ENCODE measurements at regions not wholly inside any gene's neighbourhood (a gene's known extent, or its start where the extent isn't known, plus 50 kb on each side); places are given as distances from the start of the nearest gene placed in this dataset.

DNA sequence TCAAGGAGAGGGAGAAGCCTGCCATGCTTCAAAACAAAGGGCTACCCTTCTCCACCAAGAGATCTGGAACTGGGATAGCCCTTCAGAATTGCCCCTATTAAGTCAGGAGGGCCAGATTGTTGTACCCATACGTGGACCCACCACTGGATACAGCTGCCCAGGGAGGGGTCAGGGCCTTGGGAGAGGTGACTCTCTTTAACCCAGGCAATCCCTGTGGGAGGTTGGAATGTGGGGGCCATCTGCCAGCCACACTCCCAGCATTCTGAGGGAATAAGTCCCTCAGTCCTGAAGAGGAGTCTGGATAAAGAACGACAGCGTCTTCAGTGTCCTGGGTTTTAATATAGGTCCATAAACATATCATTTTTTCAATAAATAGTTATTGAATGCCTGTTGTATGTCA, 588.2 kb upstream of the TENM4 start:
- no peaks in the 10 kb centered on the region for H3K27me3 Mint-ChIP-seq
- peaks cover 2 to 20% (median 6%) of the 10 kb centered on the region in 9 donors for H3K9me3 Mint-ChIP-seq
- H3K36me3 Mint-ChIP-seq, result no peaks in the 10 kb centered on the region
- H3K27ac Mint-ChIP-seq, result no peak overlapping the region
- H3K4me3 Mint-ChIP-seq, result no peak overlapping the region
- ATAC-seq (no peak), DNase-seq (no peak)
- POLR2A ChIA-PET, result no interaction called here
- H3K4me1 Mint-ChIP-seq, result no peaks in the 10 kb centered on the region

DNA sequence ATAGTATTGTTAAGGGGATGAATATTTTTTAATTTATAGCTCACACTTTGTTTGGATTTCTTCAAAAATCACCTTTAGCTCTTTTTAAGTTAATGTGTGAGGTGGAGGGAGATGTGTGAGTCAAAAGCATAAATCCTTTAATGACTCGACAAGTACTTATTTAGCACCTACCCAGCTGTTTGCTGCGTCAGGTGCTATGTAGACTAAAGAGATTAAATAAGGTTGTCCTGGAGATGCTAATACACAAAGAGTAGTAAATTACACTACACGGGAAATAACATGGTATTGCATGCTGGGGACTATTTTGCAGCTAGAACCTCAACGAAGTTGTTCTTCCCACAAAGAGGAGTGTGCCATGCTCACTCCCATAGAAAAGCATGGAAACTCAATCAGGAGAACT, 583.3 kb upstream of the TENM4 start:
- Mint-ChIP-seq H3K27ac (no peak overlapping the region), H3K4me1 (no peaks in the 10 kb centered on the region), H3K36me3 (no peaks in the 10 kb centered on the region), H3K4me3 (no peak overlapping the region), H3K27me3 (no peaks in the 10 kb centered on the region), H3K9me3 (peaks cover 2 to 21% (median 6%) of the 10 kb centered on the region in 9 donors)
- POLR2A ChIA-PET, result no interaction called here
- DNase-seq (no peak), ATAC-seq (no peak)

DNA sequence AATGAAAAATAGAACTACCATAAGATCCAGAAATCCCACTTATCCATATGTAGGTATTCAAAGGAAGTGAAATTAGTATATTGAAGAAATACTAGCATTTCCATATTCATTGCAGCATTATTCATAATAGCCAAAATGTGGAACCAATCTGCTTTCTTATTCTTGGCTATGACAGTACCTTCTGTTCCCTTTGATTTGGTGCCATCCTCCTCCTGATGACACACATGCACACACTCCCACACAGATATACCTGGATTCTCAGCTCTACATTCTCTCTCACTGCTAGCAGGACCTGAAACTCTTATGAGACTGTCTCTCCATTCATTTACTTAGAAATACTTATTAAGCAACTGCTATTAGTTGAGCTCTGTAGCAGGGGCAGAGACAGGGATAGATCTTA, 582.6 kb upstream of the TENM4 start:
- Mint-ChIP-seq H3K4me1 (no peaks in the 10 kb centered on the region), H3K4me3 (no peak overlapping the region), H3K27ac (no peak overlapping the region), H3K9me3 (peaks cover 2 to 21% (median 6%) of the 10 kb centered on the region in 9 donors), H3K27me3 (no peaks in the 10 kb centered on the region), H3K36me3 (no peaks in the 10 kb centered on the region)
- POLR2A ChIA-PET, result no interaction called here
- ATAC-seq (no peak), DNase-seq (no peak)

DNA sequence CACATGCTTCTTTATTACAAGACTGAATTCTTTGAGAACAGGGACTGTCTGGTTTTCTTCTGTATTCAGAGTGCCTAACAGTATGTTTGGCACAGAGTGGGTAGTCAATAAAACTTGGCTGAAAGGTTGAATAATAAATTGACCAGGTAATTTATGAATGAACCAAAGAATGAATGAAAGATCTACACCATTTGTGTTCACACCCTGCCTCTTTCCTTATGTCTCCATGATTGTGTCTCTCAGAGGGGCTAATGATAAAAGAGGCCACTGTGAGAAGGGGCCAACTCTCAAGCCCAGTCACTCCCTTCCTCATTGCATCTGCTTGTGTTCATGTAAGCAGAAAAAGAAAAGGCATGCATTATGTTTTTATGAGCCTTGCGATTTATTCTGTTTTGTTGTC, 569.7 kb upstream of the TENM4 start:
- peaks cover 0 to 5% (median 0%) of the 10 kb centered on the region in 9 donors for H3K9me3 Mint-ChIP-seq
- no peak for DNase-seq
- H3K27ac Mint-ChIP-seq, result no peak overlapping the region
- POLR2A ChIA-PET, result no interaction called here
- H3K4me1 Mint-ChIP-seq, result no peaks in the 10 kb centered on the region
- ATAC-seq, result no peak
- no peak overlapping the region for H3K4me3 Mint-ChIP-seq
- no peaks in the 10 kb centered on the region for H3K27me3 Mint-ChIP-seq
- H3K36me3 Mint-ChIP-seq, result no peaks in the 10 kb centered on the region

DNA sequence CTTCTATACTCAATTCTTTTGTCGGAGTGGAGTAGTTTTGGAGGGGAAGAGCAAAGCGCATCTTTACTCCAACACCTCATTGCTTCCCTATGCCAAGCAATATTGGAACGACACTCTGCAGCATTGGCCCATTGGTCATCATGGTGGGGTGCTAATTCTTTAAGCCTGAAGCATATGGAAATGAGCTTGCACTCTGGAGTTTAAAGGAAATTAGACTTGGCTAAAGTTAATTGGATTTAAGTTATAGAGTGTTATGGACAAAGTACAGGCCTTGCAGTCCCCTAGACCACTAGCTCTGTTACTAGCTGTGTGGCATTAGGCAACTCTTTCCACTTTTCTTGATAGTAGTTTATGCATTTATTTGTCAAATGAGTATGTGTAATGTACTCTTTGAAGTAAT, 568.3 kb upstream of the TENM4 start:
- peaks cover 0 to 13% (median 2%) of the 10 kb centered on the region in 9 donors for H3K9me3 Mint-ChIP-seq
- H3K4me1 Mint-ChIP-seq, result no peaks in the 10 kb centered on the region
- no peaks in the 10 kb centered on the region for H3K36me3 Mint-ChIP-seq
- ATAC-seq (no peak), DNase-seq (no peak)
- no peak overlapping the region for H3K4me3 Mint-ChIP-seq
- H3K27ac Mint-ChIP-seq, result no peak overlapping the region
- no peaks in the 10 kb centered on the region for H3K27me3 Mint-ChIP-seq
- POLR2A ChIA-PET, result no interaction called here

DNA sequence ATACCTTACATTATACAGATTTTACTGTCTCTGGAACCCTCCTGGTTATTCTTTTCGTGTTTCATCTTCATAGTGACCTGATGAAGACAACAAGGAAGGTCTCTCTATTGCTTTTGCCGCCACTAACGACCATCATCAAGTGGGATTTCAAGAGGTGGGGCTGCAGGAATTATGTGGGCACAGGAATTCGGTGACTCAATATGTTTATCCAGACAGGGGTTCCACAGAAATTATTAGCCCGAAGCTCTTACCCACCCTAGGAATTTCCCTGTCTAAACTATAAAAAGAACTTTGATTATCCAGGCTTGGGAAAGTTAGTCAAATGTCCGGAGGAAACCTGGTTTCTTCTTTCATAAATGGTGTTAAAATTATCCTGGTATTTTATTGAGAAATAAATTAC, 566.8 kb upstream of the TENM4 start:
- Mint-ChIP-seq H3K9me3 (peaks cover 0 to 13% (median 3%) of the 10 kb centered on the region in 9 donors), H3K27me3 (no peaks in the 10 kb centered on the region), H3K36me3 (no peaks in the 10 kb centered on the region), H3K4me1 (no peaks in the 10 kb centered on the region), H3K4me3 (no peak overlapping the region), H3K27ac (no peak overlapping the region)
- DNase-seq (no peak), ATAC-seq (no peak)
- POLR2A ChIA-PET, result no interaction called here

DNA sequence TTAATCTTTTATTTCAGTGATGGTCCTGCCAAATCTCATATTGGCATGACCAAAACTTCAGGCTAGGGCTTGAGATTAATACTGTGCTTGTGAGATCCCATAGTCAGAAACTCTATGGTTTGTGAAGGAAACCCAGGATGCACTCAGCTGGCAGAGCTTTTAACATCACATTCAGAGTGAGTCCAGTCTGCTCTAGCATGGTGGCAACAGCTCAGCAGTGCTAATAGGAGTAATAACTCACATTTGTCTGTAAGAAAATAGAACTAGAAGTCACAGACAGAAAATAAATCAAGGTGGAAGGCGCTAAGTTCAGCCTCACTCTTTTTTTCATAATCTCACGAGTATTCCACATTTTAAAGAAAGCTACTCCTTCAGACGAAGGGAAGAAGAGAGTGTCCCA, 549.3 kb upstream of the TENM4 start:
- POLR2A ChIA-PET, result no interaction called here
- DNase-seq, result no peak
- H3K36me3 Mint-ChIP-seq, result no peaks in the 10 kb centered on the region
- peaks cover 0 to 8% (median 4%) of the 10 kb centered on the region in 9 donors for H3K9me3 Mint-ChIP-seq
- H3K27me3 Mint-ChIP-seq, result no peaks in the 10 kb centered on the region
- no peak overlapping the region for H3K4me3 Mint-ChIP-seq
- no peak for ATAC-seq
- H3K27ac Mint-ChIP-seq, result no peak overlapping the region
- no peaks in the 10 kb centered on the region for H3K4me1 Mint-ChIP-seq

DNA sequence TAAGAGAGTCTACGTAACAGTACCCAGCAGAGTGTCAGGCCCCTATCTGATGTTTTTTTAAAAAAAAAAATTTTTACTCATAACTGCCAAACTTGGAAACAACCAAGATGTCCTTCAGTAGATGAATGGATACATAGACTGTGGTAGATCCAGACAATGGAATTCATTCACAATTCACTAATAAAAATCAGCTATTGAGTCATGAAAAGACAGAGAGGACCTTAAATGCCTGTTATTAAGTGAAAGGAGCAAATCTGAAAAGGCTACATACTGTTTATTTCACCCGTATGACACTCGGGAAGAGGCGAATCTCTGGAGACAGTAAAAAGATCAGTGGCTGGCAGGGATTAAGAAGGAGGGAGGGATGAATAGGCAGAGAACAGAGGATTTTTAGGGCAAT, 541.4 kb upstream of the TENM4 start:
- Mint-ChIP-seq H3K27me3 (no peaks in the 10 kb centered on the region), H3K4me1 (no peaks in the 10 kb centered on the region), H3K9me3 (peaks cover 0 to 32% (median 6%) of the 10 kb centered on the region in 9 donors), H3K36me3 (no peaks in the 10 kb centered on the region), H3K27ac (no peak overlapping the region), H3K4me3 (no peak overlapping the region)
- ATAC-seq, result no peak
- DNase-seq, result no peak
- POLR2A ChIA-PET, result no interaction called here

DNA sequence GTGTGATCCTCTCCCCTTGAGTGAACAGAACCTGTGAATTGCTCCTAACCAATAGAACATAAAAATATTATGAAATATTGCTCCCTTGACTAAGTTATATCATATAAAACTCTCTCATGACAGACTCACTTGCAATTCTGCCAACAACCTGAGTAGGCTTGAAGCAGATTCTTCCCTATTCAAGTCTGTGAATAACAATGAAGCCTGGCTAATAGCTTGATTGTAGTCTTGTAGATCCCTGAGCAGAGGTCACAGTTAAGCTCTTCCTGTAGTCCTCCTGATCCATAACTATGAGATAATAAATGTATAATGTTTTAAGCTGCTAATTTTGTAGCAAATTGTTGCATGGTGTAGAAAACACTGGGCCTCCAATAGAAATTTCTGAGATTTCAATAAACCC, 540.1 kb upstream of the TENM4 start:
- Mint-ChIP-seq H3K27me3 (no peaks in the 10 kb centered on the region), H3K4me1 (no peaks in the 10 kb centered on the region)

DNA sequence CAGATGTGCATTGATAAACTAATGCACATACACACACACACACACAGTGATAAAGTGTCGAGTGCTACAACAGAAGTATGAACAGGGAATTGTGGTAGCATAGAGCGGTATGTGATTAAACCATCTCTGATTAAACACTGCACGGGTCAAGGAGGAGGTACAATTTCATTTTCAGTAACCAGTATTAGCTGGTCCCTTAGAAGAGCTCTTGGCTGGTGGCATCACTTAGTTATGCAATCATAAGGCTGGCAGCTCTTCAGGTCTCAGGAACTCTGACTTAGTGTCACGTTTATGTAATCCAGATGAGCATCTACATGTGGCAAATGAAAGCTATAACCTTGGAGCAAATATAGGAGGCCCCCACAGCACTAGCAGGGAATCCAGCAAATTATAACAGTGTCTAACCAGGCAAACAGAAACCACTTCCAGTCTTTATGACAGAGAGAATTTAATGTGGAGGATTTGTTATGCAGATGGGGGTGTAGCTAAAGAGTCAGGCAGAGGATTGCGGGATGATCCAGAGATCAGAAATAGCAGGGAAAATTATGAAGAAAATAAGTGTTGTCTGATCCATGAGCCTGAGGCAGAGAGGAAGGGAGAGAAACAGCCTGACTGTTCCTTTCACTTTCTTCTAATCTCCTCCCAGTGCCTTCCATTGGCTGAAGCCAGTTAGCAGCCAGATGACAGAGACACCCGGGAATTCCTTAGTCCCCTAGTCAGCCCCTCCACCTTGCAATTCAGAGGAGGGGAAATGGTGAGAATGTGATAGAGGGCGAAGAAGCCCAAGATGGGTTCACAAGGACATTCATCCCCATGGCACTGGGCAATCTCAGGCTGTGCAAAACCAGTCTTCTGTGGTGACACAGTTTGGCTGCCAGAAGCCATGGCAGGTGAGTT, 533.1 kb upstream of the TENM4 start:
- POLR2A ChIA-PET, result no interaction called here
- Mint-ChIP-seq H3K9me3 (peaks cover 0 to 8% (median 0%) of the 10 kb centered on the region in 9 donors), H3K36me3 (no peaks in the 10 kb centered on the region)

More for the DNA sequence above, 540.1 kb upstream of the TENM4 start:
- POLR2A ChIA-PET, result no interaction called here
- ATAC-seq (no peak), DNase-seq (no peak)
- Mint-ChIP-seq H3K36me3 (no peaks in the 10 kb centered on the region), H3K27ac (no peak overlapping the region), H3K4me3 (no peak overlapping the region), H3K9me3 (peaks cover 0 to 32% (median 4%) of the 10 kb centered on the region in 9 donors)

DNA sequence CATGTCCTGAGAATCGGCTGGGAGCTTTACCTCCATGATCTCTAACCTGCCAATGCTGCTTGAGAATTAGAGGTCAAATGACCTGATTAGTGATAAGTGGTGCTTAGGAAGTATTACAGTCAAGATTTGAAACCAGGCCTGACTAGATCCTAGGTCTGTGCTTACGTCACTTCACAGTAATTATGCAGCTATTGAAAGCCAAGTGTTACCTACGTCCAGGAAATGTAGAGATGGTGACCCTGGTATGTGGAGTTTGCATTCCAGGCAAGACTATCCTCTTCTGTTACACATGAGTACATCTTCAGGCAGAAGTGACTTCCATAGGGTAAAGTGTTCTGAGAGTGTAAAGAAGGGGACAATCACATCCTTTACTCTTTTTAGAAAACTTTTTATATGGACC, 530.4 kb upstream of the TENM4 start:
- Mint-ChIP-seq H3K4me1 (no peaks in the 10 kb centered on the region), H3K27me3 (no peaks in the 10 kb centered on the region), H3K36me3 (no peaks in the 10 kb centered on the region), H3K27ac (no peak overlapping the region), H3K9me3 (peaks cover 0 to 9% (median 2%) of the 10 kb centered on the region in 9 donors), H3K4me3 (no peak overlapping the region)
- POLR2A ChIA-PET, result no interaction called here
- ATAC-seq (no peak), DNase-seq (no peak)

More for the DNA sequence above, 533.1 kb upstream of the TENM4 start:
- ATAC-seq (no peak), DNase-seq (no peak)
- no peaks in the 10 kb centered on the region for H3K27me3 Mint-ChIP-seq
- H3K4me3 Mint-ChIP-seq, result no peak overlapping the region
- H3K27ac Mint-ChIP-seq, result no peak overlapping the region
- no peaks in the 10 kb centered on the region for H3K4me1 Mint-ChIP-seq

DNA sequence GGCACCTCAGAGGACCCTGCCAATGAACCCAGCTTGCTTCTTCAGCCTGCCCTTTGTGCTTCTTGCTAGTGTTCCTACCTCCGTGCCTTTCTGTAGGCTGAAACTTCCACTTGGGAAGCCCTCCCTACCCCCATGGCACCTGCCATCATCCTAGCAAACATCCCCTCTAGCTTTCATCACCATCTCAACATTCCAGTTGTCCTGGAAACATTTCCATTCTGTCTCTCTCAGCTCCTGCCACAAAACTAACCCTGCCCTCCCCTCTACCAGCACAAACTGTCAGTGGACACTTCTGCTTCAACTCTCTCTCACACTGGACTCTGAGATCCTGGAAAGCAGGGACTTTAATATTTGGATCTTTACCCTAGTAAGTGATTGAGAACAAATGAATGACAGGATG, 525.8 kb upstream of the TENM4 start:
- Mint-ChIP-seq H3K4me1 (no peaks in the 10 kb centered on the region), H3K4me3 (no peak overlapping the region), H3K9me3 (peaks cover 0 to 17% (median 2%) of the 10 kb centered on the region in 9 donors), H3K27me3 (no peaks in the 10 kb centered on the region), H3K36me3 (no peaks in the 10 kb centered on the region), H3K27ac (no peak overlapping the region)
- no peak for ATAC-seq
- POLR2A ChIA-PET, result no interaction called here
- no peak for DNase-seq

DNA sequence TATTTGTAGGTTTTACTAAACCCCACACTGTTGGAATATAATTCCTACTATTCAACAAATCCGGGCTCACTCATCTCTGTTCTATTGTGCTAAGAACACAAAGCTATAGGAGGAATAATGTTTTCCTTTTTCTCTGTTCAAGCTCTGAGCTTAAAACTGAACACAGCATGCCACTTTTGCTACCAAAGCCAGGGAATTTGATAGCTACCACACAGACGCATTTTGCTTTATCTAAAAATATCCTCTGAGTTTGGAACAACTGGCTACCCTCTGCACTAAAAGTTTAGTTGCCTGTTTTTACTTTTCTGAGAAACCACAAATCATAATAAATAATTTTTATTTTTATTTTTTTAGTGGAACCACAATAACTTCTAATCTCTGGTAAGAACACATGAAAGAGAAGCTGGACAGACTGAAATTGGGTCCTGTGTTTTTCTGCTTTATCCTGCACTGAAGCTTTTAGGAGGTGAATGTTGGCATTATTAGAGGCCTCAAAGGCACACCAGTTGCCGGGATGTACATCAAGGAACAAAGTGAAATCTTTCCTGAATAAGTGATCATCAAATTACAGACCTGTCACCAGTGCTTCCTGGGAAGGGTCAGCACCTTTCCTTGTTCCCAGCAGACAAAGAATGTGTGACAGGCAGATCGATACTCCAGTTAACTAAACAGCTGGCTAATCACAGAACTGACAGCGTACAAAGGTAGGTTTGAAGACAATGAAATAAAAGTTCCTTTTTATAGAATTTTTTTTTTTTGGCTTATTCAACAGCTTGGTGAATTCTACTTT, 523.2 kb upstream of the TENM4 start:
- no peak for ATAC-seq
- DNase-seq, result no peak
- no peaks in the 10 kb centered on the region for H3K36me3 Mint-ChIP-seq
- POLR2A ChIA-PET, result no interaction called here
- H3K9me3 Mint-ChIP-seq, result peaks cover 0 to 29% (median 10%) of the 10 kb centered on the region in 9 donors
- H3K27me3 Mint-ChIP-seq, result no peaks in the 10 kb centered on the region
- H3K4me3 Mint-ChIP-seq, result no peak overlapping the region
- no peak overlapping the region for H3K27ac Mint-ChIP-seq
- no peaks in the 10 kb centered on the region for H3K4me1 Mint-ChIP-seq
